Stomach (tissue), 4 donors: ENCODE measurements at regions not wholly inside any gene's neighbourhood (a gene's known extent, or its start where the extent isn't known, plus 50 kb on each side); places are given as distances from the start of the nearest gene placed in this dataset.

Experiments
- CTCF ChIP-seq, 7 experiments: fragments of 450-650 bp in 4 of 7; fragments of 200-600 bp in 3 of 7; sonication (generic) in 3 of 7; IDR thresholded peaks; one replicate each; pipeline ENCODE4 v1.5.1; 2016 to 2019; ENCODE audit warnings: antibody characterized with exemption in 7 of 7, control low read depth in 2 of 7, mild to moderate bottlenecking in 1 of 7
- POLR2A ChIP-seq, 4 donors: fragments of 450-650 bp; IDR thresholded peaks; one replicate each; pipeline ENCODE4 v1.6.1; 2016; ENCODE audit warnings: antibody characterized with exemption in 4 of 4, control low read depth in 2 of 4, mild to moderate bottlenecking in 1 of 4, moderate library complexity in 1 of 4
- POLR2AphosphoS5 ChIP-seq, 3 donors: sonication (generic); formaldehyde crosslinking; IDR thresholded peaks; one replicate each; pipeline ENCODE4 v1.6.1; 2016; ENCODE audit warnings: antibody characterized with exemption in 3 of 3

GRCh38 chr13:87867426-87867825 is 196.3 kb downstream of the SLITRK5 start:
- TF ChIP-seq CTCF (IDR thresholded peaks at IDR 0.05) (no peak), POLR2AphosphoS5 (IDR thresholded peaks at IDR 0.05) (no peak), POLR2A (IDR thresholded peaks at IDR 0.05) (no peak)
